ENCODE measurements at regions not wholly inside any gene's neighbourhood (a gene's known extent, or its start where the extent isn't known, plus 50 kb on each side); places are given as distances from the start of the nearest gene placed in this dataset.

GRCh38 chr14:101230161-101230850 is 326.8 kb upstream of the RTL1 start:
- no peak for DNase-seq (ENCODE audit: low spot score)

GRCh38 chr14:101230851-101231550 is 327.5 kb upstream of the RTL1 start:
- DNase-seq (ENCODE audit: low spot score): no peak

DNA sequence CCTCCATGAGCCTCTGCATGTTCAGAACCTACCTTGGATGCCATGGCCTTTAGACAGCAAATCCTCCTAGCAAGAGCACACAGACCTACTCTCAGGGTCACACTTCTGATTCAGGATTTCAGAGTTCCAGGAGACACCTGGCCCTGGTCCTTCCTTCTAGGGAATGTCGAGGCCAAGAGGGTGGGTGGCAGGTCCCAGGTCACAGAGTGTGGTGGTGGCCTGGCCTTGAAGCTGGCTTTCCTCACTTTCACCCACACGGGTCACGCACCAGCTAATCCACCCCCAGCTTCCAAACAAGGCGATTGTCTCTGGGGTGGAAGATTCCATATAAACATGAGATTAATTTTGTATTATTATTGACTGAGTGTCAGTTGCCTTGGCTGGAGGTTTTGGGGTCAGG is 328.3 kb upstream of the RTL1 start:
- no peak for DNase-seq (ENCODE audit: low spot score)

- DNase-seq (ENCODE audit: low spot score): no peak
Measured at GRCh38 chr14:101232340-101233020, 328.8 kb upstream of the DIO3 start.

GRCh38 chr14:101233021-101233366 is 328.3 kb upstream of the DIO3 start:
- no peak for DNase-seq (ENCODE audit: low spot score)

DNA sequence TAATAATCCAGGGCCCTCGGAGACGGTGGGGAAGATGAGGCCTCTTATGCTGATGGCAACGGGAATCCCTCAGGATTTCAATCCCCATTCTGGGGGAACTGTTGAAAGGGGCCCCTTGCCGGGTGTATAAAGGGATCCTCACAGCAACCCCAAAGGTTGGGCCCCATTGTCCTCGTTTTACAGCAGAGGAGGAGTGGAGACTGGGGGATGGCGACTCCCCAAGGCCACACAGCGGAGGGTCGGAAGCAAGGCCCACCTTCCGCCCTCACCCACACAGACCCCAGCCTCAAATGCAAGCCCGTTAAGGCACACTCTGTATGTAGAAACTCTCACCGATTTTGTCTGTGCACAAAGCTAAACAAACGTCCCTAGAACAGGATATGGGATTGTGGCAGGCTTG is 327.9 kb upstream of the DIO3 start:
- no peak for DNase-seq (ENCODE audit: low spot score)

DNA sequence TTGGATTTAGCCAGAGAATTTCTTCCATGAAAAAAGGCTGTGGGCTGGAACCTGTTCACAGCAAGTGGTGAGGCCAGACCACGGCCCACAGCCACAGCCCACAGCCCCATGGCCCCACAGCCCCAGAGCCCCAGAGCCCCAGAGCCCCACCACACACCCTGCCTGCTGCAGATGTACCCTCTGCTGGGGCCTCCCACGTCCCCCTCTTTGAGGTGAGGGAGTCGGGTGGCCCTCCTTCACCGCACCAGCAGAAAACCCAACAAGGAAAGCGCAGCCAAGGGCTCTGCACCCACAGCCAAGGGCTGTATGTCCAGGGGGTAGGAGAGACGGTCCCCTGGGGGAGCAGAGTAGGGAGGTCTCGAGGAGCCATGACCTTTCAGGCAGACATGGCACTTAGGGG is 327.5 kb upstream of the DIO3 start:
- no peak for DNase-seq (ENCODE audit: low spot score)

- no peak for DNase-seq (ENCODE audit: low spot score)
Measured at GRCh38 chr14:101234244-101234937, 326.9 kb upstream of the DIO3 start.

- no peak for DNase-seq (ENCODE audit: low spot score)
Measured at GRCh38 chr14:101234999-101235334, 326.3 kb upstream of the DIO3 start.

GRCh38 chr14:101235335-101236103 is 325.8 kb upstream of the DIO3 start:
- DNase-seq (ENCODE audit: low spot score): peak; percentile 91

DNA sequence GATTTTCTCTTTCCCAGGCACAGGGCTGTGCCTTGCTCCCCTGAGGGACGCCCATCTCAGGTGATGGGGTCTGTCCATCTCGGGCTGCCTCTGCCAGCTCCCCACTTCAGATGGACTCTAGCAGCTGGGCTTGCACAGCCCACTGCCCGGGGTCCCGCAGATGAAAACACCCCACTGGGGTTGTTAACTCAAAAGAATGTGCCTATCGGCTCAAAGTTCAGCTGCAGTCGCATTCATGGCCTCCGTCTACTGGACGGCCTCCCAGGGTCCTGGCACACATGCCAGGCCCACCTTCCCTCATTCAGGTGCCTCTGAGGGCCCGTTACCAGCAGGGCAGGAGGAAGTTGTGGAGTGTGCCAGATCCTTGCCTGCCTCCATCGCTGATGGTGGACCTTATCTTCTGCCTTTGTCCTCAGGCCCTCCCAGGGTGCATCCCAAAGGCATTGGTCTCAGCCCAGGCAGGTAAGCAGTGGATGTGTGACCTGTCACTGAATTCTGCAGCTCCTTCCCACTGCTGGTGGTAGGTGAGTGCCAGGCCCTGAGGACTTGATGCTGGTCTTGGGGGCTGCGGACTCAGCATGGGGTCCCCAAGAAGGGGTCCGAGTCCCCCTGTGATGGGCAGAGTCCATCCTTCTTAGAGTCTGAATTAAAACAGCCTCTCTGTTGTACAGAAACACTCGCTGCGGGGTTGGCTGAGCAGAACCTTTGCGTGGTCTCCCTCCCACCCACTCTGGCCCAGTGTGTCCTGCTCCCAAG is 324.6 kb upstream of the DIO3 start:
- no peak for DNase-seq (ENCODE audit: low spot score)

GRCh38 chr14:101237252-101237616 is 324.1 kb upstream of the DIO3 start:
- DNase-seq (ENCODE audit: low spot score): no peak

DNA sequence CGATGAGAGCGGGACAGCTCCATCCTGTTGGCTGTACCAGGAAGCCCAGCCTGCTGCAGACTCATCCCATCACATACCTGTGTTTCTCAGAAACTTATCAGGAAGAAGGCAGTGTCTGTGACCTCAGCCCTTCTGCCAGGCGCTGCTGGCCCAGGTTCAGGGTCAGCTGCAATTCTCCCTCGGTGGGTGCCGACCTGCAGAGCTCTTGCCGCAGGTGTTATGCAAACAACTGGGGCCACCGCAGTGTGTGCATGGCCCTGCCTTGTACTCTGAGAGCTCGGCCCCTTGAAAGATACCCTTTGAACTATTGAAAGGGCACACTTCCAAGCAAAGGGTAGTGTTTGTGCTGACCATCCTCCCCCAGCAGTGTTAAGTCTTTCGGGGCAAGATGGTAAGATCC is 322.2 kb upstream of the DIO3 start:
- DNase-seq (ENCODE audit: low spot score): no peak

- DNase-seq (ENCODE audit: low spot score): no peak
Measured at GRCh38 chr14:101241147-101241546, 320.1 kb upstream of the DIO3 start.

- DNase-seq (ENCODE audit: low spot score): peak; percentile 65
Measured at GRCh38 chr14:101241807-101242278, 319.5 kb upstream of the DIO3 start.

GRCh38 chr14:101242442-101243385 is 318.6 kb upstream of the DIO3 start:
- no peak for DNase-seq (ENCODE audit: low spot score)

DNA sequence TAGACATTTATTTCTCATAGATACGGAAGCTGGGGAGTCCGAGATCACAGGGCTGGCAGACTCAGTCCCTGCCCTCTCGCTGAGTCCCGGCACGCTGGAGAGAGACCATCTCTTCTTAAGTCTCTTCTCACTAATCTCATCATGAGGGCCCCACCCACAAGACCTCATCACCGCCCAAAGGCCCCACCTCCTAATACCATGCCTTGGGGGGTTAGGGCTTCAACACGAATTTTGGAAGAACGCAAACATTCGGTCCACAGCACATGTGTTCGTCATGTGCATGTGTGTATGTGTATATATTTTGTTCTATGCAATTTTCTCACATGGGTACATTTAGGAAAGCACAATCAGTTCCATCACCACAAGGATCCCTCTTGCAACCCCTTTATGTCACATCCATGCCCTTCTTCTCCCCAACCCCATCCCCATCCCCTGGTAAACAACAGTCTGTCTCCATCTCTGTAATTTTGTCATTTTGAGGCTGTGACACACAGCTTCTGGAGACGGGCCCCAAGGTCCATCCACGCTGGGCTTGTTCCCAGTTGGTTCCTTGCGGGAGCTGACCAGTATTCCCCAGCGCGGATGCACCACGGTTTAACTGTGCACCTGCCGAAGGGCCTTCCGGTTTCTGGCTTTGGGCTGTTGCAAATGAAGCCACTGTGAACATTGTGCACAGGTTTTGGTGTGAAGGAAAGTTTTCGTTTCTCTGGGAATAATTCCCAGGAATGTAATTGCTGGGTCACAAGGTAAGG is 317.5 kb upstream of the DIO3 start:
- no peak for DNase-seq (ENCODE audit: low spot score)

DNA sequence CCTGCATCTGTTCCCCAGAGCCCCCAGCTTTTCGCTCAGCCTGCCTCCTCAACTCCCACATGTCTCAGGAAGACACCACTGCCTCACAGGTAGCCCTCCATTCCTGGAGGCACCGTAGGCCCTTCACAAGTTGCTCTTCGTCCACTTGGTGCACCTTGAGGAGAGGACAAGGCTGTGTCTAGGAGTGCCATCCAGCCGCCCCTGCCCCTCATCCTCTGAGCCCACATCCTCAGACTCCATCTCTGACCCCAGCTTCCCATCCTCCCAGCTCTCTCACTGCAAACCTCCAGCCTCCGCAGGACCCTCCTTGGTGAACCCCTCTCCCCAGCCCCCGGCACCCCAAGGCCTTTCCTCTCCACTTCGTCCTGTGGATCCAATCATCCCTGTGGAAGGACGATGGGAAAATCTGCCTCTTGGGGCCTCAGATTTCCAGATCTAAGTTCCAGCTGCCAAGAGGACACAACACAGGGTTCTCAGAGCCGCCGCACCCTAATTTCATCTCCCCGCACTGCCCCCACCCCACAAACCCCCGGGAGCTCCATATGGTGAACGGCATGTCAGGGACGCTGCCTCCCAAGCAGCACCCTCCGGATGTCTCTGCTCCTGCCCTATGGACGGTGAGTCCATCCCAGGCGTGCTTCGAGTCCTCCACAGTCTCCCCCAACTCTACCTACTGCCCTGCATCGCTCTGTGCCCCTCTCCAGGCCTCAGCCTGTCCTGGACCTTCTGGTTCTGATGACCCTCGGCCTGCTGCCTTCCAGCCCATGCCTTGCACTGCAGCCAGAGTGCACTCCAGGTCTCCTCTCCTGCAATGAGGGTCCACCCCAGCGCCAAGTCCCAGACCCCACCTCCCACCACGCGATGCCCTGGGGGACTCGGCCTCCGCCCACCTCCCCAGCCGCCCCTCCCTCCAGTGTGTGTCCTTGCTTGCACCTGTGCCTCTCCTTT is 314.1 kb upstream of the DIO3 start:
- DNase-seq (ENCODE audit: low spot score): no peak

All from iPS-NIHi11 (cell line).